GM10266 (cell line): ENCODE measurements at regions not wholly inside any gene's neighbourhood (a gene's known extent, or its start where the extent isn't known, plus 50 kb on each side); places are given as distances from the start of the nearest gene placed in this dataset.
A peak's percentile ranks its signal among the peaks of the same experiment; 100 is the strongest.

Source experiments
- DNase-seq: peaks from one replicate; pipeline ENCODE4 v3.0.0; 2012; ENCODE audit errors: extremely low spot score
- CTCF ChIP-seq: IDR thresholded peaks from 2 replicates; pipeline ENCODE4 v1.5.1; 2012; ENCODE audit warnings: mild to moderate bottlenecking, low read depth; ENCODE audit not compliant: control insufficient read depth, insufficient read depth; ENCODE audit errors: missing control alignments

DNA sequence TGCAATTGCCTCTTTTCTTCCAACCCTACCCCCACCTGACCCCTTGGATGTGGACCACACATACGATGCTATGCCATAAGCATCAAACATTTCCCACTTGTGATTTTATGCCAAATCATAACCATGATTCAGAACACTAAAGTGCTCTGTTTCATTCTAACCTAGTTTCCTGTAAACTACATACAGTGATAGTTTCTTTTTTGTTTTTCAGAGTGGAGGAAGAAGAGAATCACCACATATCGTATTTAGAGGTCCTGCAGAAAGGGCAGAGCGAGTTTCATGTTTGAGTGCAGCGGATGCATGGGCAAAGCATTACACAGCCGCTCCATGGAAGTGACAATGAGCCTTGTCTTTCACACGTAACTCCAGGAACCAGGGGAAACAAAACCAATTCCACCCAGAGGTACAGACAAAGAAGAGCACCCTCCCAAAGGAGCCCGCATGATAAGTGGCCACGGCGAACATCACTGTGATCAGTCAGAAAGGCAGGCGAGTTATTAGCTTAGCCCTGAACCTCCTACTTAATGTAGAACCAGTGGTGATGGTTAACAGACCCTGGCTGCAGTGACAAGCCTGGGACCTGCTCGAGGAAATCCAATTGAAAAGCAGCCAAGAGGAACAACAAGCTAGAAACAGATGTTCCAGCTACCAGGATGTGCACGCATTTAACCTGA is 64.0 kb upstream of the ZNF281 start:
- DNase-seq = peak; percentile 19
- TF ChIP-seq CTCF = no peak

GRCh38 chr1:200471739-200472138 is 61.9 kb upstream of the ZNF281 start:
- no peak for TF ChIP-seq CTCF
- DNase-seq = no peak

GRCh38 chr1:200468264-200469001 is 58.6 kb upstream of the ZNF281 start:
- DNase-seq = no peak
- TF ChIP-seq CTCF = no peak

GRCh38 chr1:200464784-200465400 is 55.1 kb upstream of the ZNF281 start:
- no peak for TF ChIP-seq CTCF
- no peak for DNase-seq
